Activated CD4-positive, alpha-beta T cell treated with anti-CD3 and anti-CD28 coated beads, Interleukin-2, amount 50 U/mL, for 24 hours (primary cell): ENCODE measurements at regions not wholly inside any gene's neighbourhood (a gene's known extent, or its start where the extent isn't known, plus 50 kb on each side); places are given as distances from the start of the nearest gene placed in this dataset.

Experiments used
- DNase-seq, 2 donors: peaks; one replicate each; pipeline ENCODE4 v3.0.0-alpha.2; 2020; ENCODE audit warnings: low read depth in 1 of 2, low spot score in 1 of 2

DNA sequence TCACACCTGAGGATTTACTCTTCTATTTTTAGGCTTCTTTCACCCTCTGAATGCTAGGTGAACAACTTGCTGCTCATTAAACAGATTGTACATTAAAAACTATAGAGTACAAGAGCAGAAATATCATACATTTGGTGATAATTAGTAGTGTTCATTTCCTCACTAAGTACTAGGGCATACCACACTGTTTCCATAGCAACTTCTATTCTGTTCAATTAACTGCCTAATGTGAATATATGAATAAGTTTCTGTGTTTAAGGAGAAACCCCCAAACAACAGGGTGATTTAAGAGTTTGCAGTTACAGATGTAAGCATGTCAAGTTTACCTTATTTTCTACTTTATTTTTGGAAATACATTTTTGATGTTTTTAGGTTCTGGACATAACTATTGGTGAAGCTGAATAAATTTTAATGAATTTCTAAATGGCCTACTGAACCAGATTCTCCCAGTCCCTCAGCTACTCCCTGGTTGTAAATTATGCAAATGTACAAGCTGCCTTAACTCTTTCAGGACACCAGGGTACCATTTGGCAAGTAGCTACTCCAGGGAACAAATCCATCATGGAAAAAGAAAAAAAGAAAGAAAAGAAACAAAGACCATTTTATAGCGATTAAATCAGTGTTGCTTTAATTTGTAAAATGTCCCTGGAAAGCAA is 199.8 kb upstream of the NAV3 start:
- no peak for DNase-seq

DNA sequence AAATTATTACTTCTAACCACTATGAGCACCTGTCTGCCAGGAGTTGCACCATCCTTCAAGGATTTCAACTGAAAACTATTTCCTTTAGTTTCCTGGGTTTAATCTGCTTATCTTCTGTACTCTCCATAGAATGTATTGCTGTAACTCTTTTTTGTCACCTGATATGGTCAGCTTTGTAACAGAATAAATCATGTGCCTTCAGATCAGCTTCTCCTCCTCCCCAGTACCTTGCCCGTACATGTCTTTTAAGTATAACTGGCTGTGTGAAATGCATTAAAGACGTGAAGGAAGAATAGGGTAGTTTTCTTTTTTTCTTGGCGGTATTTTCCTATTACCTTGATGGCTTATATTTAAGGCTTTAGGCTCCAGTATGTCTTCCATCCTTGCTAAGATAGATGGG is 200.3 kb upstream of the NAV3 start:
- DNase-seq, result no peak

DNA sequence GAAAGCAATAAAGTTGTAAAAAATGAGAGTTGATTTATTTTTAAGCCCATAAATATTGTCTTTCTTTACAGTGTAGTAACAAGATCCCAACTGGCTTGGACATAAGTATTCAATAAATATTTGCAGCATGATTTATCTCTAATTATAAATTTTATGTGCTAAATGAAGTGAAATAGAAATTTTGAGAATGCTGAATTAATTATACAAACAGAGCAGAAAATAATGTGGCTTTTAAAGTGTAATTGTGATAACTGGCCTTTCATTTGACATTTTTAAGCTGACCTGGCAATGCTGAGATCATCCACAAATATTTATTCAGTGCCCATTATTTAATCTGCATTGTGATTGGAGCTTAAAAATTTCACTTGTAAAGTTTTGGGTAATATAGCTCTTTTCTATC is 201.6 kb upstream of the NAV3 start:
- no peak for DNase-seq

DNA sequence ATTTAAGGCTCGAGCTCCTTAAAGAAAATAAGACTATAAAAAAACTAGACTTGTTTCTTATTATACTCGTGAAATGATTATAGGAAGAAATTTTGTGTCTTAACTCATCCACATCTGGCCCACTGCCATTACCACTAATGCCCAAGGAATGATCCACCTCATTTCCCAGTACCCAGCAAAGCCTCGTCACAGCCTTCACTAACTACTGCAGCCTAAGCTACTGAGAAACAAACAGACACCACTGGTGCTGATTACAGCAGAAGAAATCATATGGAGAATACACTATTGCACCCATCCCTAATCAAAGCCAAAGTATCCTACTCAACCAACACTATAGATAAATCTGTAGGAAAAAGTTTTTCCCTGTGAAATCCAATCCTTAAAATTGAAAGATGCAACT is 205.3 kb upstream of the NAV3 start:
- no peak for DNase-seq

DNA sequence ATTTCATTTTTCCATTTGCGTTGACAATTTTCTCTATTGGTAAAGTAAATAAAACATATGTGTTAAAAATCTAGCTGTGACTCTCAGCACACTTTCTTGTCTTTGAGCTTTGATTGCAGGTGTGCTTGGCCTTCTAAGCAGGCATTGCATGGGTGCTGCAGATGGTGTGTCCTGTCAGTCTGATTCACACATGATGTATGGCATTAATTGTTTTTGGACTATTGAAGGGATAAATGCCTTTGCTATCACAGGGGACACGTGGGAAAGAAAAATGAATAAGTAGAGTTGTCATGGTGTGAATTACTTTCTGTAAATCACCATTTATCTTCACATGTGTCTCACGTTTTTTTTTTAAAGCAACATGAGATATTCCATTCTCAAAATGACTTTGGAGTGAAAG is 211.3 kb upstream of the NAV3 start:
- DNase-seq, result no peak

DNA sequence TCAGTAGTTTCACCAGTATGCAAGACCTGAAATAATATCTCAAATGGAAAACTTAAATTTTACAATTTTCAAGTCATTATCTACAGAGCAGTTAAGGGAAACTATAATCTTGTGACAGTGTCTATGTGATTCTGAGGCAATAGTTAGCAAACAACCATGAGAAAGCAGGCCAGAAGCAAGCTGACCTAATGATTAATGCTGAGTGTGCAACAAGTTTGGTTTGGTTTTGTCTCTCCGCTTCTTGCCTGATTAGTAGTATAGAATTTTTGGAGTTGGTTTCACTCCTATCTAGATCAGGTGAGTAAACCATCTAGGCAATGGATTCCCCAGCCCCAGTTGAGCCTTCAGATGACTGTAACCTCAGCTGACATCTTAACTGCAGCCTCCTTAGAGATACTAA is 212.9 kb upstream of the NAV3 start:
- DNase-seq, result no peak

DNA sequence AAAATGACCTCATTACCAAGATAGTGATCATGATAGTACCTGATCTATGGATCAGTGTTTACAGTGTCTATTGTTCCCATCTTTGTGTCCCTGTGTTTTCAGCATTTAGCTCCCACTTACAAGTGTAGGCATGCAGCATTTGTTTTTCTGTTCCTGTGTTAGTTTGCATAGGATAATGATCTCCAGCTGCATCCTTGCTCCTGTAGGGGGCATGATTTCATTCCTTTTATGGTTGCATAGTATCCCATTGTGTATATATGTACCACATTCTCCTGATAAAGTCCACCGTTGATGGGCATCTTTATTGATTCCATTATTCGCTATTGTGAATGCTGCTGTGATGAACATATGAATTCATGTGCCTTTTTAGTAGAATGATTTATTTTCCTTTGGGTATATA is 215.4 kb upstream of the NAV3 start:
- DNase-seq, result no peak

DNA sequence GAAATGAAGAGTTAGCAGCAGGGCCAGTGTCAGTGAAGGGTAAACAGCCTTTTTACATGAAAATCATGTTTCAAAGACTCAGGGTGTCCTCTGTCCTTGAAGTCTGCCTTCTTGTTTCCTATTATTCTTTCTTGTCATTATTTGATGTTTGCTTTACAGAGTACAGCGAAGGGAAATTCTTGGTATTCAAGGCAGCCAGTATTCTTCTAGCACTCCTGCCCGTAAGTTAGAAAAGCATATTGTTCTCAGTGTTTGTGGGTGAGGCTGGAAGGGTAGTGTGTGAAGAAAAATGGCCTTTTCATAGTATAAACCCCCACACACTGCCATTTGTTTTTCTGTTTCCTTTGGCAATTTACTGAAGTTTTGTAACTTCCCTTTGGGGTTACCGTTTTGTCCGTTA is 217.3 kb upstream of the NAV3 start:
- no peak for DNase-seq

DNA sequence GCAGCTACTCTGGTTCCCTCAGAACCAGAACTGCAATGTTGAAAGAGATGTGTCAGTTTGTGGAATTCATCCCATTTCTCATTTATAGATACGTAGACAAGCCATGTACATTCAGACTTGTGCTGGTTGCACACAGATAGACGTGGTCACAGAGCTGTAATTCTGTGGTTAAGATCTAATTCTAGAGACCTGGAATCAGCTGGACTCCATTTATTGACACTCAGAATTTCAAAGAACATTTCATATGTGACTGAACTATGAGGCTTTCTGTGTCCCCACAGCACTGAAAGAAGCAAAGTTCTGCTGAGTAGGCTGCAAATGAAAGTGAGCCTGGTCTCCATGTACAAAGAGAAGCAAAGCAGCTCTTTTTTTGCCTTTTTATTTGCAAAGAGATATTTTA is 220.2 kb upstream of the NAV3 start:
- no peak for DNase-seq

DNA sequence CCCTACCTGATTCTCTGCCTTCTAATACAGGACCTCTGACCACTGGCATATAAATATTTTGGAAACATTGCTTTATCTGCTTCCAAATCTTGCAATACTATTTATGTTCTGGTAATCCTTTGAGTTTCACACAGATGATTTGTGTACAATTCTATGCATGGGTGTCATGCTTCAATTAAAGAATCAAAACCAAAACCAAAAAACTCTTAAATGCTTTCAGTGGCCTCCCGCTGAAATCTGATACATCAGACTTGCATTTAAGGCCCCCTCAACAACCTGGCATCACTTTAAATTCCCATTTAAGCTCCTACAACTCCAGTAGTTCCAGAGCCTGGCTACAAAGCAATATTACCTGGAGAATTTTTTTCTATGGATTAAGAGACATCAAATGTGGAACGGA is 221.7 kb upstream of the NAV3 start:
- DNase-seq, result no peak

DNA sequence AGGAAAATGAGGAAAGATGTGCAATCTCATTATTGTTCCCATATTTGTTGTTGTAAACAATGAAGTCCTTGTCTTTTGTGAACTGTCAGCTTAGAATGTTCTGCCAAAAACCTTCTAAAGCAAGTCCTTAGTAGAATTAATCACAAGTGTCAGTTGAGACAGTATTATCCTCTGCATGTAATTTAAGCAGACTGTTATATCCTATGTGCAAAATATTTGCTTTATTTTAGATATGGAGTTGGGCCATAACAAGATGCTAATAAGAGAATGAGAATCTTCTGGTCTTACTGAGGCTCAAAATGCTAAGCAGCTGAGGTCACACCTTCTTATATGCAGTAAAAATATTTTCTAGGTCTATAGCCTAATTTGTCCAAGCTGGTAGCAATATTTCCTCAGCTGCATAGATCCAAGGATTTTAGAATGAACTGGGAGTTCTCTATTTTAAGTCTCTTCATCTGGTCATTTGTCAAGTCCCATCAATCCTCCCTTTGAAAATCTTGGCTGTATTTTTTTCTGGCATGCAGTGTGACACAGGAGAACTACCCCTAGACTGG is 222.3 kb upstream of the NAV3 start:
- no peak for DNase-seq

DNA sequence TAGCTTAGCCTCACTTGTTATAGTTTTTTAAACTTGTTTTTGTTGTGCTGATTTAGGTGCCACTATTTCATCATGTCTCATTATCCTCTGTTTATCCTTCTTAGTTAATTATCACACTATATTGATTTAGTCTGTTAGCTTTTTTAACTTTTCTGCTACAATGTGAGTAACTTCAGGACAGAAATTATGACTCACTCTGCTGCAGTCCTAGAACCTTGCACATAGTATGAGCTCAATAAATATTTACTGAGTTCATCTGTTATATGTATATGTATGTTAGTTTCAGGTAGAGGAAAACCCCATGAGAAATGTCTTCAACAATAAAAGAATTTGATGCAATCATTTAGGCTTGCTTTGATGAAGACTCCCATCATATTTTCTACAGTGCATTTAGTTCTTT is 224.3 kb upstream of the NAV3 start:
- no peak for DNase-seq

DNA sequence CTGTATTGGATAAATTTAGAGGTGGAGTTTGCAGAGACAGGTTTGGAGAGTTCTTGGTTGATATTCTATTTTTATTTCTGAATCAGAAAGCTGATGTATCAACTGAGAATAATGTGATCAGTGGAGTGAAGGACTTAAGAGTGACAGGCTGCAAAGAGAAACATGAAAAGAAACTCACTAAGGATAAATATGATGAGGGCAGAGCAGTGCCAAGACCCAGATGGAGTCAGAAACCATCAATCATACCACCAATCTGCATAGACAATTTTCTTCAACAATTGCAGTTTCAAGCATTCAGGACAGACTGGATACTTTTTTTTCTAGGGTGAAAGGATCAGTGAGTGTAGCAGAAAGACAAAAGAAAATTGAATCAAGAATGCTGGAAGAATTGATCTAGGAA is 226.7 kb upstream of the NAV3 start:
- DNase-seq, result no peak

DNA sequence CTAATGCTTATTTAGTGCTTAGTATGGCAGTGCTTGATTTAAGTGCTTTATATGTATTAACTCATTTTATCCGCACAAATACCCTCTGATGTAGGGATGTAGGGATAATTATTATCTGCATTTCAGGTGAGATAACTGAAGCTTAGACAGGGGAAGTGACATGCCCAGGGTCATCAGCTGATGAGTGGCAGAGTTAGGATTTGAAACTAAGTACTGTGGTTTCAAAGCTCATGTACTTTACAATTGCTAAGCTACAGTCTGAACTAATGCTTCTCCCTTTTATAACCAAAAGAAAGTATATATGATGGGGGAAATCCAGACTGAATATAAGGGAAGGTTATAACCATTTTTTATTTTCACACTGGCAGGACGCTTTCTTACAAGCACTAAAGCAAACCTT is 229.6 kb upstream of the NAV3 start:
- DNase-seq, result no peak

DNA sequence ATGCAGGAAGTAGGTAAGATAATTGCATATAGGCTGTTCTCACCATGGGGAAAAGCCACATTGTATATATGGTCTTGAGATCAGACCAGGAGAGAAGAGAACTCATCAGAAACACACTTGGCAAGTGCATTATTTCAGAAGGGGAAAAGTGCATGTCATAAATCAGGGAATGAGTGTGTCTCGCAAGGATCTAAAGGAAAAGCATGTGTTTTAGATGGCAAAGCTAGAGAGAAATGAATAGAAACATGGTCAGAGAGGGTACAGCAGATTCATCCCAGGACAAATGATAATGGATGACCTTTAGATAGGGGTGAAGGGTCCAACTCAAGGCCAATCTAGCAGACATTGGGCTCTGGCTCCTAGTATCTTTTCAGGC is 230.2 kb upstream of the NAV3 start:
- no peak for DNase-seq

DNA sequence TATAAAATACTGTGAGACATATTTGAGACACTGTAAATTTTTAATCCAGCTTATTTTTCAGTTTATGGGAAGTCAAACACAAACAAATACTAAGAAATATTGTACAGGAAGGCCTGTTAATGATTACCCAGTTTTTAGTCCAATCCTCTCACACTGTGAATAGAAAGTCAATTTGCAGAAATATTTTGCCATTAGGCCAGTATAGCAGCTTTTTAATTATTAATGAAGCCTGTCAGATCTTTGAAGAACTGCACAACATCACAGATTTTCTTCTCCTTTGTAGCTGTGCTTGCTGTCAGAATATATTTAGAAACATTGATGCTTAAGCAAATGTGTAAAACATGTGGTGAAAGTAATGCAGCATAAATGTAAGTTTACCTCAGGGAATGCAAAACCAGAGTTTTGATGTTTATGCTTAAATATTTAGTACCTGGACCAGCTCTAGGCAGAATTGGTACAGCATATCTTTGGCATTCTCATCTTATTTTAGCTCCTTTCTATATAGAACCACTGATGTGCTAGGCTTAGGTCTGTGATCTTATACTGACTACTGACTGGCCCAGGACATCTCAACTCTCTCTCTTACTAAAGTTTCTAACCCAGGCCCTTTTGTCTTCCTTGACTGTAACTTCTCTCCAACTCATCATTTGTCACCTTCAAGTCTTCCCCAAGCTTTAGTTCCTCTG is 230.8 kb upstream of the NAV3 start:
- no peak for DNase-seq

DNA sequence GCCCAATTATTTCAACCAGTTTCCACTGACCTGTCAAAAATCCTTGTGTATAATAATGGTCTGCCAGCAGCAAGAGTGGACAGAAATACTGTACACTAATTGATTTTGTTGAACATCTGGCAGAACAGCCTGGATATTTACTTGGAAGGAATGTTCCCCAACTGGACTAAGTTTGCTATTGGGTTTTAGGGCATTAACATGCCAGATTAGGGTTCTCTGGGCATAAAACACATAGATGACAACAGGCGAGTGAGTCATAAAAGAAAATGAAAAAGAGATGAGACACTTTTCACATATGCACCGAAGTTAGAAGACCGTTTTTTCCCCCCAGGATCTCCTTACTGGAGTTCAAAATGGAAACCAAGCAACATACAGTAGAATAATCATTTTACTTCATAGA is 236.3 kb upstream of the NAV3 start:
- DNase-seq, result no peak

DNA sequence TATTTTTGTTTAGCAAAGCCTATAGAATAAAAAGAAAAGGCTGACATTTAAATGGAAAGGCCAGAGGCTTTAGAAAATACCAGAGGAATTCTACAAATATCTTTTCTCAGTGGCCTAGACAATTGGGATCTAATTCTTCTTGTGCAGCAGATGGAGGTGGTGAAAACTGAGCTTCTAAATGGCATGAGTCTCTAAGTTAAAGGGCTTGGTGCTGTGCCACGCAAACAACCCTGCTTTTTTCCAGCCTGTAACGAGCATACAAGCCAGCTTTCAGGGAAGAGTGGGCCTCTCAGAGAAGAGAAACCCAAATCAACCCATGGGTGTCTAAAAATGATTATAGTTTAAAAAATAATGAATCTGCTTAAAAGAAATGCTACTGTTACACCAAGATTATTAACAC is 237.9 kb upstream of the NAV3 start:
- DNase-seq, result no peak

DNA sequence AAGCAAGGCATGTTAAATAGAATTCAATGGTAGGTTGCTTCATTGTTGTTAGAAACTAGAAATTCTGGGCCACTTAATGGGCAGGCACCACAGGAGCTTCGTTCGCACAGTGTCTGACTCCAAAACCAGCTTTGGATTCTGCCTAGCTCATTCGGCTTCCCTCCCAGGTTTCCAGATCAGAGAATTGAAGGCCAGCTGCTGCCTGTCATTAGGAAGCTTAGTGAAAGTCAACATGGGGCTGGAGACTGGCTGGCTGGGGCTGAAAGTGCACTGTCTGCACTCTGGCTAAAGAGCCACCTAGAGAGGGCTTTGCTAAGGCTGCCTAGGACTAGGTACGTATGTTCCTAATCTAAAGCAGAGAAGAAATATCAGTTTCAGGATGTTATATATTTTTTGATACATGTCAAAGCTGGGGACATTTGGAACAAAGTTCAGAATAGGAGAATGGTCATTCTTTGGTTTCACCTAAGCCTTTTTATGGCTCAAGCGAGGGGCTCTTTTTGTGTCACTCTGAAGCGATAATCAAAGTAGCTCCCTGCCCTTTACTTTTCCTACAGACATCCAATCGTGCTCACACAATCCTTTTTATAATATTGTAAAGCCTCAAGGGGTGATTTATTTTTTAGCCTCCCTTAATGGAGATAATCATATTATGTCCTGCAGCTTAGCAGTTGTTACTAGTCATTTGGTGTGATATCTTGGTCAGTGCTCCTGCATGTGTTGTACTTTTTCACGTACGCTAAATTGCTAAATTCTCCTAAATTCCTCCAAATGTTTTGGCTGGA is 238.5 kb upstream of the NAV3 start:
- DNase-seq, result no peak

DNA sequence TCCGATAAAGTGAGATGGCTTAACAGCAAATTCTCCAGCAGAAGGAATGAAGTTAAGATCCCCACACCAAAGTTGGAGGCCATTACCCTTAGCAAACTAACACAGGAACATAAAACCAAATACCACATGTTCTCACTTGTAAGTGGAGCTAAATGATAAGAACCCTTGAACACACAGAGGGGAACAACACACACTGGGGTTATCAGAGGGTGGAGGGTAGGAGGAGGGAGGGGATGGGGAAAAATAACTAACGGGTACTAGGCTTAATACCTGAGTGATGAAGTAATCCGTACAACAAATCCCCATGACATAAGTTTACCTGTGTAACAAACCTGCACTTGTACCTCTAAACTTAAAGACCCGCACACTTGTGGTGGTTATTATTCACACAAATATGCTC is 240.4 kb upstream of the NAV3 start:
- no peak for DNase-seq

DNA sequence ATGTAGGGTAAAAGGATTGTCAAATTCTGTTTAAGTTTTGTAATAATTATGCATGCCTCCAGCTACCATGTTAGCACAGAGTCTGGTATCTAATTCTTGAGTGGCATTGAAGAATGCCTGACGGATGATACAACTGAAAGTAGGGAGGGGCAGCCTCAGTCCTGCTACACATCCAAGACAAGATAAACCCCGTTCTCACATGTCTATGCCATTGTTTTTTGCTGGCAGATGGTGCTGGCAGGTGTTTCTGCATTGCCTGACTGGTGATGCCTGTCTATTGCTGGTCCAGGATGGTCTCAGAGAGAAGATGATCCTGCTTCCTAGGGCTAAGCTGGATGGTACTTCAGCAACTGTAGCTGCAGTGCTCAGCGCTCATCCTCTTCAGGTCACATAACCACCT is 245.8 kb upstream of the NAV3 start:
- DNase-seq, result no peak

DNA sequence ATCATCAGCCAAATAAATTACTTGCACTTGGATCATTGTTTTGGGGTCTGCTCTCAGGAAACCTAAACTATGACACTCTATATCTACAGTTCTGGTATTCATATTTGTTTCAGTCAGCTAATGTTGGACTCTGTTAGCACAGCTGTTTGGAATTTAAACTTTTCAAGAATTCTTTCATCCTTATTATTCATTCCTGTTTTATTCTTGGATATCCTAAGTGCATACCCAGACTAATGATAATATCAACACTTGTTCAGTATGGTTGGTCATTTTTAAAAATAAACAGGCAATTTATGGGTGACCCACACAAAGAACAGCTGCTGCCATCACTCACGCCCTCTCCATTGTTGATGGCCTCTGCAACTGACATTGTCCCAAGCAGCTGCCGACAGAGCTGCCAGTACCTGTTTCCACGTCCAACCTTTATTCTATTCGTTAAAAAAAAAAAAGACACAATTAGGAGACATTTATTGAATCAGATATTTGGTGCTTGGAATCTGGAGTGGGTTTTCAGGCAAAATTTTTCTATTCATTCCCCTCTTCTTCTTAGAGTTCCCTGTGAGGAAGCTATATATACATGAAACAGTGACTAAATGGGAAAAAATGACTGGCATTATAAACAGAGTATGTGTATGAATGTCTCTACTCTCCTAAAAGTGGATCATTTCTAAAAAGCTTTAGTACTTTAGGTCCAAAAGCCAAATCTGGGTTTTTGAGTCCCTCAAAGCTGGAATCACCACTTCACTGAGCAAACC is 252.1 kb upstream of the NAV3 start:
- no peak for DNase-seq
